Type B pancreatic cell (in vitro differentiated cells): ENCODE measurements at regions not wholly inside any gene's neighbourhood (a gene's known extent, or its start where the extent isn't known, plus 50 kb on each side); places are given as distances from the start of the nearest gene placed in this dataset.

Experiments used
- DNase-seq: peaks from one replicate; pipeline ENCODE4 v3.0.0; 2021; ENCODE audit warnings: mixed read lengths; ENCODE audit not compliant: unreplicated experiment; ENCODE audit errors: extremely low spot score
- H3K27ac Mint-ChIP-seq: 2 replicates; pipeline ENCODE4 v1.8.0; 2021; ENCODE audit warnings: mild to moderate bottlenecking, mixed read lengths
- H3K27me3 Mint-ChIP-seq: 2 replicates; pipeline ENCODE4 v1.8.0; 2021; ENCODE audit warnings: mixed read lengths
- H3K36me3 Mint-ChIP-seq: 2 replicates; pipeline ENCODE4 v1.8.0; 2021; ENCODE audit warnings: mixed read lengths
- H3K4me1 Mint-ChIP-seq: one replicate; pipeline ENCODE4 v1.8.0; 2021; ENCODE audit warnings: mixed read lengths; ENCODE audit not compliant: unreplicated experiment
- H3K4me3 Mint-ChIP-seq: 2 replicates; pipeline ENCODE4 v1.8.0; 2021; ENCODE audit warnings: mild to moderate bottlenecking, mixed read lengths
- H3K9me3 Mint-ChIP-seq: 2 replicates; pipeline ENCODE4 v1.8.0; 2021; ENCODE audit warnings: mixed read lengths
- TF ChIP-seq, protein P1 (sequence below): fragments of 200-600 bp; sonication (generic); conservative IDR thresholded peaks from 2 replicates; pipeline ENCODE4 v1.5.0; 2021; ENCODE audit warnings: antibody characterized with exemption, mild to moderate bottlenecking

DNA sequence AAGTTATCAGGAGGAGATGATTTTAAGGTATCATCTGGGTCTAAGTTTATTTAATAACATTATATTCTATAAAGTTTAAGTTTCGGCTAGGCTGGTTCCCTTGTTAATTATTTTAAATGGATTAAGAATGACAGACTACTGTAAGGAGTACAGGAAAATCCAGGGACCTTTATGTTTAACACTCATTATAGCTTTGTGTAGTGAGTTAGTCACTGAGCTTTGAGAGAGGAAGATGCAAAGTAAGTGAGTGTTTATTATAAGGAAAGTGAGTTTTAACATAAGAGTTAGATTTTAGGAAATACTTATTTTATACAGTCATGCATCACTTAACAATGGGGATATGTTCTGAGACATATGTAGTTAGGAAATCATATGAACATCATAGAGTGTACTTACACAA, 485.5 kb downstream of the MMUT start:
- no peaks in the 10 kb centered on the region for H3K9me3 Mint-ChIP-seq
- no peaks in the 10 kb centered on the region for H3K4me1 Mint-ChIP-seq
- DNase-seq = no peak
- no peak overlapping the region for H3K27ac Mint-ChIP-seq
- H3K4me3 Mint-ChIP-seq = no peak overlapping the region
- no peaks in the 10 kb centered on the region for H3K27me3 Mint-ChIP-seq
- TF ChIP-seq, protein P1, sequence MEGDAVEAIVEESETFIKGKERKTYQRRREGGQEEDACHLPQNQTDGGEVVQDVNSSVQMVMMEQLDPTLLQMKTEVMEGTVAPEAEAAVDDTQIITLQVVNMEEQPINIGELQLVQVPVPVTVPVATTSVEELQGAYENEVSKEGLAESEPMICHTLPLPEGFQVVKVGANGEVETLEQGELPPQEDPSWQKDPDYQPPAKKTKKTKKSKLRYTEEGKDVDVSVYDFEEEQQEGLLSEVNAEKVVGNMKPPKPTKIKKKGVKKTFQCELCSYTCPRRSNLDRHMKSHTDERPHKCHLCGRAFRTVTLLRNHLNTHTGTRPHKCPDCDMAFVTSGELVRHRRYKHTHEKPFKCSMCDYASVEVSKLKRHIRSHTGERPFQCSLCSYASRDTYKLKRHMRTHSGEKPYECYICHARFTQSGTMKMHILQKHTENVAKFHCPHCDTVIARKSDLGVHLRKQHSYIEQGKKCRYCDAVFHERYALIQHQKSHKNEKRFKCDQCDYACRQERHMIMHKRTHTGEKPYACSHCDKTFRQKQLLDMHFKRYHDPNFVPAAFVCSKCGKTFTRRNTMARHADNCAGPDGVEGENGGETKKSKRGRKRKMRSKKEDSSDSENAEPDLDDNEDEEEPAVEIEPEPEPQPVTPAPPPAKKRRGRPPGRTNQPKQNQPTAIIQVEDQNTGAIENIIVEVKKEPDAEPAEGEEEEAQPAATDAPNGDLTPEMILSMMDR = no peak
- no peaks in the 10 kb centered on the region for H3K36me3 Mint-ChIP-seq

DNA sequence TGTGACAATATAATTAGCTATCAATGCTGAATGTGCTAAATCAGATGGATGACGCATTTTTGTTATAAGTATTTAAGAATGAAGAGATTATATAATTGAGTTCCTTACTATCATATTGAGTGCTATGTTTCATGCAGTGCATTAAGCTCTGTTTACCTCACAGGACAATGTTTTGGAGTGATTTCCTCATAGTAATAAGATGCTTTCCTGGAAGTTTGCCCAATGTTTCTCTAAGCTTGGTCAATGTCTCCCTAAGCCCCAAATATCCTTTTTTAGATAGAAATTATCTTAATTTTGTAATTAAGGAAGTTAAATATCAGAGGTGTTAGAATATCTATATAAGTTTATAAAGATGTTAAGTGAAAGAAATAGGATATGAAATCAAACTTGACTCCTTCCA, 489.6 kb downstream of the MMUT start:
- no peaks in the 10 kb centered on the region for H3K27me3 Mint-ChIP-seq
- TF ChIP-seq, protein P1 = no peak

DNA sequence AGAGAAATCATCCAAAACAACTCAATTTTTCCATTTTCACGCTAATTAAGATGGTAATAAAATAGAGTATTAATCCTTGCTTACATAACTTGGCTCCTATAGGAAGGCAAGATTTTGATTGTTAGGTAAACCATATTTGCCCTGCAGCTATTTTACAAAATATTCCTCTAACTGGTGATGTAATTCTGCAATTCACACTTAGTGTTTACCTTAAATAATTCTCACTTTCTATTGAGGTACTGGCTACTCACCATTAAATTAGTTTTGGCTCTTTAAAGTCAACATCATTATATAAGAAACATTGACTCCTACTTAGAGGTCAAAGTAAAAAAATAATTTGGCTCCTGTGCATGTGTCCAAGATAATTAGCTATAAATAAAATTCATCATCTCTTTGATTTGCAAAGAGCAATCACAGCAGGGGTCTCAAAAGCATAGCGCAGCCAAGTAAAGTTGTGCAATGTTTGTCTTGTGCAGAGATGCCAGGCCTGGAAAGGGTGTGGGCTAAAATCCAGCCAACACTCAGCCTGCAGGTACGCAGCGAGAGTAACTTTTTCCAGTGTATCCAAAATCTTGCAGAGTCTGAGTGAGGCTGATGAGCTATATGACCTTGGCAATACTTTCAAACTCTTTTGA, 501.2 kb downstream of the MMUT start:
- Mint-ChIP-seq H3K27me3 (no peaks in the 10 kb centered on the region), H3K36me3 (no peaks in the 10 kb centered on the region), H3K27ac (no peak overlapping the region), H3K9me3 (no peaks in the 10 kb centered on the region), H3K4me1 (no peaks in the 10 kb centered on the region), H3K4me3 (no peak overlapping the region)
- TF ChIP-seq, protein P1 = no peak
- DNase-seq = no peak

More for the DNA sequence above, 489.6 kb downstream of the MMUT start:
- no peak overlapping the region for H3K27ac Mint-ChIP-seq
- no peak for DNase-seq
- no peaks in the 10 kb centered on the region for H3K4me1 Mint-ChIP-seq
- no peaks in the 10 kb centered on the region for H3K9me3 Mint-ChIP-seq
- H3K4me3 Mint-ChIP-seq = no peak overlapping the region
- no peaks in the 10 kb centered on the region for H3K36me3 Mint-ChIP-seq

DNA sequence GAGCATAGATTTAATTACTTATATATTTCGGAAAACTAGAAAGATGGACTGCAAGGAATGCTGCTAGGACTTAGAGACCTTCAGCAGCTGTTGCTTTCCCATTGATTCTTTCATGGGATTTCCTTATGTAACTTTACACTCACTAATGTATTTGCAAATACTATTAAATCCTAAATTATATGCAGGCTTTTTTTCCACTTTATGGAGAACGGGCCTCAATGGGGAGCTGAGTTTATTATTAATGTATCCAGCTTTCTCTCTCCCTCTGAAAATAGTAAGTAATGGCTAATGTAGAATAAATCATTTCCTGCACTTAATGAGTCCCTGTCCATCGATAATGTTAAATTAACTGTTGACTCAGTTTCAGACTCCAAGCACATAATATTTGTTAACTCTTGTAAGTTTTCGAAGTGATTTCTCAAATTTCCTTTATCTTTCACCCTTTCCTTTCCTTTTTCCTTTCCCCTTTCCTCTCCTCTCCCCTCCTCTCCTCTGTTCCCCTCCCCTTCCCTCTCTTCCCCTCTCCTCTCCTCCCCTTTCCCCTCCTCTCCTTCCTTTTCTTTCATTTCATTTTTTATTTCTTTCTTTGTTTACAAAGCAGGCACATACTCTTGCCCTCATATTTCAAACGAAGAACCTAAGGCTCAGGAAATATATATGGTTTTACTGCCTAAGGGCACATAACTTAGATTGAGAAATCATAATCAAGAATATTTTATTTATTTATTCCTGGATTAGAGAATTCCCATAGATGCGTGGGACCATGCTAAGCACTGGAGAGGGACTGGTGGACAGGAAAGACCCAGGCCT, 503.6 kb downstream of the MMUT start:
- Mint-ChIP-seq H3K36me3 (no peaks in the 10 kb centered on the region), H3K4me1 (no peaks in the 10 kb centered on the region), H3K9me3 (no peaks in the 10 kb centered on the region), H3K4me3 (no peak overlapping the region), H3K27ac (no peak overlapping the region), H3K27me3 (no peaks in the 10 kb centered on the region)
- TF ChIP-seq, protein P1 = no peak
- no peak for DNase-seq

DNA sequence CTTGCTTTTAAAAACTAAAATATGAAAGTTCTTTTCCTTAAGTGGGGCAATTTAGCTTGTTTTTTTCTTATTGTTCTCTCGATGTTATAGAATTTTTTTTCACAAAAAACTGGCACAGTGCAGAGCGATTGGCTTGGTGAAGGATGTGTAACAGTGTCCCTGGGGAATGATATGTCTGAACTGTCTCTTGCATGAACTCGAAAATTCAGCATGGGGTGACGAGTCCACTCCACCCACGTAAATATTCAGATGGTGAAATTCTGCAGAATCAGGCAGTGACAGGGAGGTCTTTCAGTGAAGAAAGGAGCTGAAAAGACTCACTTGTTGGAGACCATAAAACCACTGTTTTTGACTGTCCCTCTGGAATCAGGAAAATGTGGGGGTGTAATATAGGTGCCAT, 505.3 kb downstream of the MMUT start:
- Mint-ChIP-seq H3K9me3 (no peaks in the 10 kb centered on the region), H3K4me1 (no peaks in the 10 kb centered on the region)
- TF ChIP-seq, protein P1 = no peak

More for the DNA sequence above, 505.3 kb downstream of the MMUT start:
- no peak overlapping the region for H3K27ac Mint-ChIP-seq
- no peaks in the 10 kb centered on the region for H3K27me3 Mint-ChIP-seq
- no peaks in the 10 kb centered on the region for H3K36me3 Mint-ChIP-seq
- no peak overlapping the region for H3K4me3 Mint-ChIP-seq
- DNase-seq = no peak
